Neural cell (in vitro differentiated cells): ENCODE measurements at regions not wholly inside any gene's neighbourhood (a gene's known extent, or its start where the extent isn't known, plus 50 kb on each side); places are given as distances from the start of the nearest gene placed in this dataset.

Source experiments
- H2AFZ ChIP-seq: fragments of 200-600, 300-800 bp; sonication (generic), shearing (Covaris generic); 2 replicates; pipeline ENCODE4 v1.6.0; 2014; ENCODE audit warnings: low read depth, mild to moderate bottlenecking, antibody characterized with exemption, low read length, moderate library complexity
- H3F3A ChIP-seq: fragments of 200-600 bp; shearing (Covaris generic); 2 replicates; pipeline ENCODE4 v1.6.1; 2016; ENCODE audit warnings: mild to moderate bottlenecking, moderate library complexity, mixed read lengths, antibody characterized with exemption, low read length; ENCODE audit not compliant: insufficient read depth, poor library complexity, severe bottlenecking
- H3K27ac ChIP-seq: fragments of 200-600, 300-800 bp; sonication (generic), shearing (Covaris generic); 2 replicates; pipeline ENCODE4 v1.5.1; 2014; ENCODE audit warnings: mild to moderate bottlenecking, low read length, moderate library complexity
- H3K27me3 ChIP-seq: fragments of 300-800, 200-600 bp; sonication (generic), shearing (Covaris generic); 2 replicates; pipeline ENCODE4 v1.6.0; 2014; ENCODE audit warnings: mild to moderate bottlenecking, low read depth, low read length, moderate library complexity; ENCODE audit not compliant: insufficient read depth
- H3K36me3 ChIP-seq: fragments of 300-800, 200-600 bp; sonication (generic), shearing (Covaris generic); 2 replicates; pipeline ENCODE4 v1.5.1; 2014; ENCODE audit warnings: mild to moderate bottlenecking, antibody characterized with exemption, low read length, moderate library complexity; ENCODE audit not compliant: insufficient read depth
- H3K4me2 ChIP-seq: fragments of 300-800, 200-600 bp; sonication (generic), shearing (Covaris generic); 2 replicates; pipeline ENCODE4 v1.6.0; 2014; ENCODE audit warnings: mild to moderate bottlenecking, low read length
- H3K4me3 ChIP-seq: fragments of 300-800, 200-600 bp; sonication (generic), shearing (Covaris generic); 2 replicates; pipeline ENCODE4 v1.5.1; 2014; ENCODE audit warnings: mild to moderate bottlenecking, low read length, moderate library complexity
- H3K79me2 ChIP-seq: fragments of 200-600 bp; shearing (Covaris generic); replicated peaks from 2 replicates; pipeline ENCODE4 v1.6.0; 2014; ENCODE audit warnings: mild to moderate bottlenecking, low read length, moderate library complexity; ENCODE audit not compliant: insufficient read depth
- H3K9ac ChIP-seq: fragments of 300-800, 200-600 bp; sonication (generic), shearing (Covaris generic); 2 replicates; pipeline ENCODE4 v1.6.1; 2016; ENCODE audit warnings: mild to moderate bottlenecking, low read length, mixed read lengths
- H3K9me2 ChIP-seq: fragments of 200-600 bp; shearing (Covaris generic); 2 replicates; pipeline ENCODE4 v1.6.1; 2016; ENCODE audit warnings: mild to moderate bottlenecking, low read length, mixed read lengths; ENCODE audit not compliant: insufficient read depth
- H3K9me3 ChIP-seq: fragments of 200-600, 300-800 bp; sonication (generic), shearing (Covaris generic); 2 replicates; pipeline ENCODE4 v1.6.1; 2016; ENCODE audit warnings: mild to moderate bottlenecking, mixed run types, low read length, moderate library complexity, mixed read lengths
- H4K20me1 ChIP-seq: fragments of 200-600 bp; shearing (Covaris generic); 2 replicates; pipeline ENCODE4 v1.6.1; 2016; ENCODE audit warnings: mild to moderate bottlenecking, mixed run types; ENCODE audit not compliant: insufficient read depth
- EP300 ChIP-seq: fragments of 450-650 bp; conservative IDR thresholded peaks from 2 replicates; pipeline ENCODE4 v1.6.1; 2014; ENCODE audit warnings: antibody characterized with exemption, mild to moderate bottlenecking, moderate library complexity; ENCODE audit not compliant: poor library complexity, severe bottlenecking
- EZH2 ChIP-seq: fragments of 200-600, 300-800 bp; shearing (Covaris generic), sonication (generic); IDR thresholded peaks from 2 replicates; pipeline ENCODE4 v1.6.1; 2014; ENCODE audit warnings: antibody characterized with exemption, low read length, borderline replicate concordance, mild to moderate bottlenecking; ENCODE audit not compliant: insufficient read depth, poor library complexity, severe bottlenecking
- MXI1 ChIP-seq: fragments of 450-650 bp; conservative IDR thresholded peaks from 2 replicates; pipeline ENCODE4 v1.6.1; 2014; ENCODE audit warnings: antibody characterized with exemption, mild to moderate bottlenecking; ENCODE audit not compliant: poor library complexity, severe bottlenecking
- POLR2AphosphoS5 ChIP-seq: IDR thresholded peaks from 2 replicates; pipeline ENCODE4 v1.6.1; 2012
- RAD21 ChIP-seq: fragments of 450-650 bp; conservative IDR thresholded peaks from 2 replicates; pipeline ENCODE4 v1.6.1; 2014; ENCODE audit warnings: antibody characterized with exemption, mild to moderate bottlenecking, moderate library complexity
- REST ChIP-seq: IDR thresholded peaks from 2 replicates; pipeline ENCODE4 v1.6.1; 2012; ENCODE audit warnings: borderline replicate concordance
- SMC3 ChIP-seq: fragments of 450-650 bp; conservative IDR thresholded peaks from 2 replicates; pipeline ENCODE4 v1.6.1; 2014; ENCODE audit warnings: antibody characterized with exemption, mild to moderate bottlenecking, moderate library complexity; ENCODE audit not compliant: poor library complexity
- TAF1 ChIP-seq: IDR thresholded peaks from 2 replicates; pipeline ENCODE4 v1.6.1; 2012; ENCODE audit warnings: low read depth
- TF ChIP-seq, protein P1 (sequence below): fragments of 450-650 bp; IDR thresholded peaks from 2 replicates; pipeline ENCODE4 v1.5.1; 2014; ENCODE audit warnings: antibody characterized with exemption, mild to moderate bottlenecking, moderate library complexity; ENCODE audit not compliant: poor library complexity, severe bottlenecking

GRCh38 chr18:25595274-25596060 is 243.5 kb upstream of the ZNF521 start:
- no peaks in the 10 kb centered on the region for H3K79me2 ChIP-seq
- H3K9me3 ChIP-seq = no peaks in the 10 kb centered on the region
- no peak overlapping the region for H2AFZ ChIP-seq
- H3K9me2 ChIP-seq = no peaks in the 10 kb centered on the region
- no peaks in the 10 kb centered on the region for H3K27me3 ChIP-seq
- TF ChIP-seq EP300 = peak; percentile 70
- TF ChIP-seq RAD21 = no peak
- no peaks in the 10 kb centered on the region for H4K20me1 ChIP-seq
- H3K9ac ChIP-seq = peak overlapping the region; percentile 5
- no peak overlapping the region for H3K4me2 ChIP-seq
- peak overlapping the region; percentile 15 for H3K27ac ChIP-seq
- no peaks in the 10 kb centered on the region for H3F3A ChIP-seq
- H3K4me3 ChIP-seq = no peak overlapping the region
- no peaks in the 10 kb centered on the region for H3K36me3 ChIP-seq

DNA sequence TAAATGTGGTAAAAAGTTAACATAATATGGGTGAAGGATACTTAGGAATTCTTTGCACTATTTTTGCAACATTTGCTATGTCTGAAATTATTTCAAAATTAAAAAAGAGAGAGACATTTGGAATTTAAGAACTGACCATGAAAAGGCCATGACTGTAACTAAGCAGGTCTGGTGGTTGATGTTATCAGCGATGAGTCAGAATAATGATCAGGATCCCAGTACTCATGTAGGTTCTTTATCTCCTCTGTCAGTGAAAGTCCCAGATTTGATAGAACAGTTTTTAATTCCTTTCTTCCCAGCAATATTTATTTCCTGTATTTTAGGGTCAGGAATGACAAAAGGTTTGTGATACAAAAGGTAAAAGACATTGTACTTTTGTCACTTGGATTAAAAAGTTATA is 242.4 kb upstream of the ZNF521 start:
- H3K36me3 ChIP-seq = no peaks in the 10 kb centered on the region
- no peak overlapping the region for H3K4me3 ChIP-seq
- TF ChIP-seq TAF1 = no peak
- TF ChIP-seq REST = no peak
- TF ChIP-seq, protein P1, sequence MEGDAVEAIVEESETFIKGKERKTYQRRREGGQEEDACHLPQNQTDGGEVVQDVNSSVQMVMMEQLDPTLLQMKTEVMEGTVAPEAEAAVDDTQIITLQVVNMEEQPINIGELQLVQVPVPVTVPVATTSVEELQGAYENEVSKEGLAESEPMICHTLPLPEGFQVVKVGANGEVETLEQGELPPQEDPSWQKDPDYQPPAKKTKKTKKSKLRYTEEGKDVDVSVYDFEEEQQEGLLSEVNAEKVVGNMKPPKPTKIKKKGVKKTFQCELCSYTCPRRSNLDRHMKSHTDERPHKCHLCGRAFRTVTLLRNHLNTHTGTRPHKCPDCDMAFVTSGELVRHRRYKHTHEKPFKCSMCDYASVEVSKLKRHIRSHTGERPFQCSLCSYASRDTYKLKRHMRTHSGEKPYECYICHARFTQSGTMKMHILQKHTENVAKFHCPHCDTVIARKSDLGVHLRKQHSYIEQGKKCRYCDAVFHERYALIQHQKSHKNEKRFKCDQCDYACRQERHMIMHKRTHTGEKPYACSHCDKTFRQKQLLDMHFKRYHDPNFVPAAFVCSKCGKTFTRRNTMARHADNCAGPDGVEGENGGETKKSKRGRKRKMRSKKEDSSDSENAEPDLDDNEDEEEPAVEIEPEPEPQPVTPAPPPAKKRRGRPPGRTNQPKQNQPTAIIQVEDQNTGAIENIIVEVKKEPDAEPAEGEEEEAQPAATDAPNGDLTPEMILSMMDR = no peak
- TF ChIP-seq EP300 = no peak
- TF ChIP-seq RAD21 = no peak
- TF ChIP-seq EZH2 = no peak
- H2AFZ ChIP-seq = no peak overlapping the region
- no peaks in the 10 kb centered on the region for H3F3A ChIP-seq
- no peaks in the 10 kb centered on the region for H3K79me2 ChIP-seq
- no peaks in the 10 kb centered on the region for H3K9me2 ChIP-seq
- no peak overlapping the region for H3K9ac ChIP-seq
- H3K27ac ChIP-seq = no peak overlapping the region
- no peaks in the 10 kb centered on the region for H3K27me3 ChIP-seq
- no peak overlapping the region for H3K4me2 ChIP-seq
- H3K9me3 ChIP-seq = no peaks in the 10 kb centered on the region
- H4K20me1 ChIP-seq = no peaks in the 10 kb centered on the region

GRCh38 chr18:25592804-25593360 is 240.9 kb upstream of the ZNF521 start:
- H3K9me2 ChIP-seq = no peaks in the 10 kb centered on the region
- no peaks in the 10 kb centered on the region for H3F3A ChIP-seq
- no peak overlapping the region for H3K27ac ChIP-seq
- no peak overlapping the region for H2AFZ ChIP-seq
- H3K27me3 ChIP-seq = no peaks in the 10 kb centered on the region
- H3K4me3 ChIP-seq = no peak overlapping the region
- peaks cover 5% of the 10 kb centered on the region for H3K9me3 ChIP-seq
- H3K79me2 ChIP-seq = no peaks in the 10 kb centered on the region
- no peaks in the 10 kb centered on the region for H4K20me1 ChIP-seq
- H3K9ac ChIP-seq = no peak overlapping the region
- no peak overlapping the region for H3K4me2 ChIP-seq
- no peaks in the 10 kb centered on the region for H3K36me3 ChIP-seq
- TF ChIP-seq SMC3 (no peak), RAD21 (no peak), TAF1 (no peak), POLR2AphosphoS5 (no peak), EZH2 (no peak), REST (no peak), MXI1 (no peak), EP300 (no peak)
